SK-N-SH treated with all-trans-retinoic acid at 6 μM for 48 hours (cell line): ENCODE measurements at regions not wholly inside any gene's neighbourhood (a gene's known extent, or its start where the extent isn't known, plus 50 kb on each side); places are given as distances from the start of the nearest gene placed in this dataset.

Source experiments
- ATAC-seq: fragments of 200-7000 bp; cut with Tn5 transposase; 3 replicates; pipeline ENCODE4 v1.9.1; 2020; ENCODE audit warnings: mild to moderate bottlenecking, moderate library complexity
- ARNTL ChIP-seq: fragments of 450-650 bp; formaldehyde crosslinking; IDR thresholded peaks from 2 replicates; pipeline ENCODE4 v1.5.0; 2020; ENCODE audit warnings: low read depth, mild to moderate bottlenecking, moderate library complexity, borderline replicate concordance
- BACH2 ChIP-seq: fragments of 250-450 bp; sonication (Bioruptor Pico); IDR thresholded peaks from 2 replicates; pipeline ENCODE4 v1.9.0; 2021; ENCODE audit warnings: mild to moderate bottlenecking, borderline replicate concordance
- CREB5 ChIP-seq: fragments of 250-450 bp; sonication (Bioruptor Pico); IDR thresholded peaks from 2 replicates; pipeline ENCODE4 v1.5.1; 2020; ENCODE audit warnings: low read depth, mild to moderate bottlenecking, moderate library complexity
- CSDC2 ChIP-seq: fragments of 250-450 bp; sonication (Bioruptor Pico); IDR thresholded peaks from 2 replicates; pipeline ENCODE4 v1.5.0; 2020; ENCODE audit warnings: mild to moderate bottlenecking, moderate library complexity
- CSRNP3 ChIP-seq: fragments of 250-450 bp; sonication (Bioruptor Pico); IDR thresholded peaks from 2 replicates; pipeline ENCODE4 v1.5.1; 2021; ENCODE audit warnings: mild to moderate bottlenecking, moderate library complexity
- ESRRG ChIP-seq: fragments of 250-450 bp; sonication (Bioruptor Pico); IDR thresholded peaks from 2 replicates; pipeline ENCODE4 v1.6.1; 2021; ENCODE audit warnings: mild to moderate bottlenecking
- GLIS3 ChIP-seq: fragments of 250-450 bp; sonication (Bioruptor Pico); IDR thresholded peaks from 2 replicates; pipeline ENCODE4 v1.5.0; 2020; ENCODE audit warnings: mild to moderate bottlenecking, moderate library complexity
- ISL1 ChIP-seq: fragments of 250-450 bp; sonication (Bioruptor Pico); IDR thresholded peaks from 2 replicates; pipeline ENCODE4 v2.1.2; 2022; ENCODE audit warnings: mild to moderate bottlenecking, moderate library complexity
- OSR1 ChIP-seq: fragments of 250-450 bp; sonication (Bioruptor Pico); IDR thresholded peaks from 2 replicates; pipeline ENCODE4 v1.8.0; 2022; ENCODE audit warnings: moderate library complexity, mild to moderate bottlenecking, inconsistent platforms
- PATZ1 ChIP-seq: fragments of 250-450 bp; sonication (Bioruptor Pico); IDR thresholded peaks from 2 replicates; pipeline ENCODE4 v1.8.0; 2020; ENCODE audit warnings: mild to moderate bottlenecking, moderate library complexity, borderline replicate concordance
- POU6F1 ChIP-seq: fragments of 250-450 bp; sonication (Bioruptor Pico); IDR thresholded peaks from 2 replicates; pipeline ENCODE4 v1.8.0; 2021; ENCODE audit warnings: low read depth, mild to moderate bottlenecking, moderate library complexity, borderline replicate concordance
- PPARA ChIP-seq: fragments of 250-450 bp; sonication (Bioruptor Pico); IDR thresholded peaks from 2 replicates; pipeline ENCODE4 v1.5.0; 2020; ENCODE audit warnings: mild to moderate bottlenecking, borderline replicate concordance
- RARB ChIP-seq: fragments of 250-450 bp; sonication (Bioruptor Pico); IDR thresholded peaks from 2 replicates; pipeline ENCODE4 v1.8.0; 2021; ENCODE audit warnings: mild to moderate bottlenecking, moderate library complexity
- TCF4 ChIP-seq: fragments of 250-450 bp; sonication (Bioruptor Pico); IDR thresholded peaks from 2 replicates; pipeline ENCODE4 v1.8.0; 2021; ENCODE audit warnings: mild to moderate bottlenecking, moderate library complexity, borderline replicate concordance
- TOX ChIP-seq: fragments of 250-450 bp; sonication (Bioruptor Pico); IDR thresholded peaks from 2 replicates; pipeline ENCODE4 v1.8.0; 2021; ENCODE audit warnings: mild to moderate bottlenecking, moderate library complexity, borderline replicate concordance
- TSHZ2 ChIP-seq: fragments of 250-450 bp; sonication (Bioruptor Pico); IDR thresholded peaks from 2 replicates; pipeline ENCODE4 v1.5.0; 2020; ENCODE audit warnings: mild to moderate bottlenecking, moderate library complexity
- ZC3H10 ChIP-seq: fragments of 250-450 bp; sonication (Bioruptor Pico); IDR thresholded peaks from 2 replicates; pipeline ENCODE4 v1.5.1; 2021; ENCODE audit warnings: mild to moderate bottlenecking, moderate library complexity
- ZFP3 ChIP-seq: fragments of 250-450 bp; sonication (Bioruptor Pico); IDR thresholded peaks from 2 replicates; pipeline ENCODE4 v1.5.0; 2020; ENCODE audit warnings: mild to moderate bottlenecking, moderate library complexity
- ZFP30 ChIP-seq: fragments of 450-650 bp; formaldehyde crosslinking; IDR thresholded peaks from 2 replicates; pipeline ENCODE4 v1.5.0; 2022; ENCODE audit warnings: mild to moderate bottlenecking, moderate library complexity
- ZNF565 ChIP-seq: fragments of 450-650 bp; formaldehyde crosslinking; conservative IDR thresholded peaks from 2 replicates; pipeline ENCODE4 v1.5.0; 2020; ENCODE audit warnings: low read depth, mild to moderate bottlenecking, moderate library complexity
- ZNF70 ChIP-seq: fragments of 450-650 bp; formaldehyde crosslinking; IDR thresholded peaks from 2 replicates; pipeline ENCODE4 v1.5.0; 2020; ENCODE audit warnings: mild to moderate bottlenecking, moderate library complexity
- ZNF8 ChIP-seq: fragments of 450-650 bp; formaldehyde crosslinking; IDR thresholded peaks from 2 replicates; pipeline ENCODE4 v1.5.0; 2020; ENCODE audit warnings: mild to moderate bottlenecking, moderate library complexity

- no peak for TF ChIP-seq ZC3H10 (CRISPR knock-in tag)
- no peak for TF ChIP-seq GLIS3 (CRISPR knock-in tag)
- no peak for TF ChIP-seq RARB
- TF ChIP-seq ZNF70 (CRISPR knock-in tag): no peak
- no peak for TF ChIP-seq CSDC2 (CRISPR knock-in tag)
- TF ChIP-seq TSHZ2 (CRISPR knock-in tag): no peak
- no peak for TF ChIP-seq ZFP30 (CRISPR knock-in tag)
- no peak for ATAC-seq
Observed at GRCh38 chr9:680106-680505, 161.4 kb upstream of the DMRT1 start.

- no peak for TF ChIP-seq TSHZ2 (CRISPR knock-in tag)
- ATAC-seq: peak; percentile 6; the same call in 1 of the 3 replicates
Observed at GRCh38 chr9:682633-683508, 158.6 kb upstream of the DMRT1 start.

GRCh38 chr9:683509-684021, 157.9 kb upstream of the DMRT1 start:
- no peak for TF ChIP-seq ZFP3
- TF ChIP-seq ISL1 (CRISPR knock-in tag): no peak
- TF ChIP-seq CREB5 (CRISPR knock-in tag): no peak
- no peak for TF ChIP-seq PPARA
- TF ChIP-seq CSRNP3: no peak
- TF ChIP-seq ZFP30 (CRISPR knock-in tag): no peak
- TF ChIP-seq ZNF565 (CRISPR knock-in tag): no peak
- TF ChIP-seq TOX (CRISPR knock-in tag): no peak
- TF ChIP-seq BACH2 (CRISPR knock-in tag): no peak
- no peak for TF ChIP-seq ZNF70 (CRISPR knock-in tag)
- no peak for TF ChIP-seq POU6F1 (CRISPR knock-in tag)
- TF ChIP-seq ZNF8: no peak
- TF ChIP-seq PATZ1 (CRISPR knock-in tag): no peak
- TF ChIP-seq OSR1 (CRISPR knock-in tag): no peak
- TF ChIP-seq TCF4 (CRISPR knock-in tag): no peak
- no peak for TF ChIP-seq ARNTL (CRISPR knock-in tag)
- TF ChIP-seq CSDC2 (CRISPR knock-in tag): no peak
- TF ChIP-seq ESRRG (CRISPR knock-in tag): no peak
- no peak for TF ChIP-seq TSHZ2 (CRISPR knock-in tag)
- ATAC-seq: no peak
